Ectodermal cell (in vitro differentiated cells): ENCODE measurements at regions not wholly inside any gene's neighbourhood (a gene's known extent, or its start where the extent isn't known, plus 50 kb on each side); places are given as distances from the start of the nearest gene placed in this dataset.

Experiments used
- H3K27ac ChIP-seq: 2 replicates; pipeline ENCODE4 v1.7.0; 2013; ENCODE audit warnings: mild to moderate bottlenecking, low read depth, low read length; ENCODE audit not compliant: insufficient read depth, poor library complexity, severe bottlenecking
- H3K27me3 ChIP-seq: 2 replicates; pipeline ENCODE4 v1.7.0; 2013; ENCODE audit warnings: mild to moderate bottlenecking, low read length; ENCODE audit not compliant: insufficient read depth, control insufficient read depth, poor library complexity, severe bottlenecking
- H3K36me3 ChIP-seq: one replicate; pipeline ENCODE4 v1.7.0; 2013; ENCODE audit warnings: low read length; ENCODE audit not compliant: control insufficient read depth, insufficient read depth
- H3K4me1 ChIP-seq: one replicate; pipeline ENCODE4 v1.7.0; 2013; ENCODE audit warnings: low read length; ENCODE audit not compliant: control insufficient read depth, insufficient read depth
- H3K4me3 ChIP-seq: 2 replicates; pipeline ENCODE4 v1.7.0; 2013; ENCODE audit warnings: low read depth, low read length, control low read depth; ENCODE audit not compliant: insufficient read depth
- H3K9me3 ChIP-seq: 2 replicates; pipeline ENCODE4 v1.7.0; 2013; ENCODE audit warnings: mild to moderate bottlenecking, low read length, moderate library complexity; ENCODE audit not compliant: control insufficient read depth
- WGBS, 2 experiments: methylation state at CpG; one replicate each; pipeline ENCODE4 v1.1.7; 2013; ENCODE audit warnings: missing lambda C conversion rate in 2 of 2; 5-methylcytosine and 5-hydroxymethylcytosine counted together

- Histone ChIP-seq H3K27me3 (no peaks in the 10 kb centered on the region), H3K4me1 (peaks cover 5% of the 10 kb centered on the region), H3K4me3 (no peak overlapping the region), H3K27ac (no peak overlapping the region), H3K9me3 (no peaks in the 10 kb centered on the region), H3K36me3 (no peaks in the 10 kb centered on the region)
- WGBS, 2 experiments, result 86 to 87% methylated on average over 7 of the region's 7 CpGs
Measured at GRCh38 chr1:163406772-163407171, 85.0 kb downstream of the NUF2 start.

GRCh38 chr1:163408262-163408661, 86.5 kb downstream of the NUF2 start:
- Histone ChIP-seq H3K4me3 (no peak overlapping the region), H3K27ac (no peak overlapping the region), H3K9me3 (no peaks in the 10 kb centered on the region), H3K36me3 (no peaks in the 10 kb centered on the region), H3K27me3 (no peaks in the 10 kb centered on the region), H3K4me1 (peaks cover 5% of the 10 kb centered on the region)
- 93 to 95% methylated on average over 24 of the region's 24 CpGs for WGBS, 2 experiments

GRCh38 chr1:163410073-163410999, 88.6 kb downstream of the NUF2 start:
- H3K4me3 ChIP-seq, result no peak overlapping the region
- no peaks in the 10 kb centered on the region for H3K36me3 ChIP-seq
- no peak overlapping the region for H3K27ac ChIP-seq
- H3K9me3 ChIP-seq, result no peaks in the 10 kb centered on the region
- peaks cover 5% of the 10 kb centered on the region for H3K4me1 ChIP-seq
- WGBS, 2 experiments, result 29 to 41% methylated on average over 5 to 10 of the region's 10 CpGs
- H3K27me3 ChIP-seq, result no peaks in the 10 kb centered on the region

GRCh38 chr1:163412221-163412620, 90.5 kb downstream of the NUF2 start:
- Histone ChIP-seq H3K36me3 (no peaks in the 10 kb centered on the region), H3K27me3 (no peaks in the 10 kb centered on the region), H3K27ac (no peak overlapping the region), H3K4me3 (no peak overlapping the region), H3K9me3 (no peaks in the 10 kb centered on the region), H3K4me1 (peaks cover 5% of the 10 kb centered on the region)
- 80 to 95% methylated on average over 1 of the region's 1 CpG for WGBS, 2 experiments

GRCh38 chr1:163414778-163415177, 93.0 kb downstream of the NUF2 start:
- no peak overlapping the region for H3K4me3 ChIP-seq
- peaks cover 5% of the 10 kb centered on the region for H3K4me1 ChIP-seq
- no peak overlapping the region for H3K27ac ChIP-seq
- no peaks in the 10 kb centered on the region for H3K36me3 ChIP-seq
- 86 to 98% methylated on average over 2 to 3 of the region's 3 CpGs for WGBS, 2 experiments
- H3K9me3 ChIP-seq, result no peaks in the 10 kb centered on the region
- no peaks in the 10 kb centered on the region for H3K27me3 ChIP-seq

GRCh38 chr1:163421701-163422100, 99.9 kb downstream of the NUF2 start:
- Histone ChIP-seq H3K4me1 (peaks cover 2% of the 10 kb centered on the region), H3K27ac (no peak overlapping the region), H3K36me3 (no peaks in the 10 kb centered on the region), H3K9me3 (no peaks in the 10 kb centered on the region), H3K27me3 (no peaks in the 10 kb centered on the region), H3K4me3 (no peak overlapping the region)
- WGBS, 2 experiments, result 91 to 100% methylated on average over 2 of the region's 2 CpGs

GRCh38 chr1:163422738-163423404, 101.1 kb downstream of the NUF2 start:
- no peaks in the 10 kb centered on the region for H3K9me3 ChIP-seq
- H3K36me3 ChIP-seq, result no peaks in the 10 kb centered on the region
- peaks cover 4% of the 10 kb centered on the region for H3K4me1 ChIP-seq
- WGBS, 2 experiments, result 94% methylated on average over 24 to 27 of the region's 27 CpGs
- H3K27me3 ChIP-seq, result no peaks in the 10 kb centered on the region
- no peak overlapping the region for H3K4me3 ChIP-seq
- no peak overlapping the region for H3K27ac ChIP-seq

GRCh38 chr1:163426505-163427251, 104.9 kb downstream of the NUF2 start:
- H3K36me3 ChIP-seq, result no peaks in the 10 kb centered on the region
- no peaks in the 10 kb centered on the region for H3K27me3 ChIP-seq
- 81 to 83% methylated on average over 1 of the region's 2 CpGs for WGBS, 2 experiments
- H3K4me3 ChIP-seq, result no peak overlapping the region
- peaks cover 4% of the 10 kb centered on the region for H3K4me1 ChIP-seq
- H3K9me3 ChIP-seq, result no peaks in the 10 kb centered on the region
- H3K27ac ChIP-seq, result no peak overlapping the region

- peaks cover 4% of the 10 kb centered on the region for H3K4me1 ChIP-seq
- H3K36me3 ChIP-seq, result no peaks in the 10 kb centered on the region
- H3K9me3 ChIP-seq, result no peaks in the 10 kb centered on the region
- H3K4me3 ChIP-seq, result no peak overlapping the region
- no peak overlapping the region for H3K27ac ChIP-seq
- no peaks in the 10 kb centered on the region for H3K27me3 ChIP-seq
- 47 to 61% methylated on average over 3 of the region's 3 CpGs for WGBS, 2 experiments
Measured at GRCh38 chr1:163427279-163427678, 105.5 kb downstream of the NUF2 start.
